OCI-LY7 (cell line): ENCODE measurements at regions not wholly inside any gene's neighbourhood (a gene's known extent, or its start where the extent isn't known, plus 50 kb on each side); places are given as distances from the start of the nearest gene placed in this dataset.

Experiments
- BruUV-seq: library from RNA; stranded (reverse); fragments of 400-500 nt; replicated peaks from 2 replicates; lab custom pipeline; 2021; lab: Mats Ljungman, UMichigan
- CTCF ChIA-PET: fragments of 300-600 bp; sonication (Branson Sonifier 250); formaldehyde crosslinking; loops from one replicate; lab custom pipeline; 2022; ENCODE audit warnings: antibody characterized with exemption; ENCODE audit not compliant: unreplicated experiment; lab: Charles Lee
- POLR2A ChIA-PET: fragments of 300-600 bp; sonication (Branson Sonifier 250); formaldehyde crosslinking; loops from one replicate; lab custom pipeline; 2022; ENCODE audit warnings: antibody characterized with exemption; lab: Charles Lee
- DNase-seq: peaks from one replicate; pipeline ENCODE4 v3.0.0-alpha.2; 2015; ENCODE audit warnings: low spot score
- H2AFZ ChIP-seq: fragments of 200-600 bp; sonication (generic), shearing (Covaris generic); 2 replicates; pipeline ENCODE4 v1.6.1; 2014; ENCODE audit warnings: mild to moderate bottlenecking, antibody characterized with exemption, low read length, moderate library complexity
- H3K27ac ChIP-seq: fragments of 200-600 bp; sonication (generic); 2 replicates; pipeline ENCODE4 v1.5.1; 2014; ENCODE audit warnings: mixed run types, low read depth, mild to moderate bottlenecking, moderate library complexity, low read length, inconsistent platforms; ENCODE audit not compliant: poor library complexity, severe bottlenecking
- H3K36me3 ChIP-seq: fragments of 200-600 bp; sonication (generic); 2 replicates; pipeline ENCODE4 v1.6.1; 2014; ENCODE audit warnings: mild to moderate bottlenecking, antibody characterized with exemption, low read length, moderate library complexity, mixed read lengths; ENCODE audit not compliant: insufficient read depth
- H3K4me1 ChIP-seq: fragments of 200-600 bp; sonication (generic); 2 replicates; pipeline ENCODE4 v1.5.1; 2014; ENCODE audit warnings: mild to moderate bottlenecking, low read length; ENCODE audit not compliant: insufficient read depth, poor library complexity, severe bottlenecking
- H3K4me2 ChIP-seq: fragments of 200-600 bp; sonication (generic); 2 replicates; pipeline ENCODE4 v1.6.1; 2014; ENCODE audit warnings: mild to moderate bottlenecking, low read length
- H3K4me3 ChIP-seq: fragments of 200-600 bp; sonication (generic); 2 replicates; pipeline ENCODE4 v1.5.1; 2014; ENCODE audit warnings: mild to moderate bottlenecking, low read depth, low read length; ENCODE audit not compliant: poor library complexity, severe bottlenecking
- H3K79me2 ChIP-seq: fragments of 200-600 bp; sonication (generic); 2 replicates; pipeline ENCODE4 v1.6.1; 2016; ENCODE audit warnings: low read depth, mild to moderate bottlenecking, low read length, moderate library complexity, mixed read lengths; ENCODE audit not compliant: insufficient read depth
- H3K9me2 ChIP-seq: fragments of 200-600 bp; sonication (generic); 2 replicates; pipeline ENCODE4 v1.6.1; 2016; ENCODE audit warnings: mild to moderate bottlenecking, low read length, mixed read lengths; ENCODE audit not compliant: insufficient read depth
- H3K9me3 ChIP-seq: fragments of 200-600 bp; sonication (generic); 2 replicates; pipeline ENCODE4 v1.6.1; 2014; ENCODE audit warnings: mild to moderate bottlenecking, mixed run types, low read length, mixed read lengths
- H4K20me1 ChIP-seq: fragments of 200-600 bp; sonication (generic); 2 replicates; pipeline ENCODE4 v1.6.1; 2014; ENCODE audit warnings: mild to moderate bottlenecking, antibody characterized with exemption, low read length, moderate library complexity, mixed read lengths; ENCODE audit not compliant: insufficient read depth
- EZH2phosphoT487 ChIP-seq: fragments of 200-600 bp; sonication (generic); IDR thresholded peaks from 2 replicates; pipeline ENCODE4 v1.6.1; 2018; ENCODE audit warnings: low read depth, borderline replicate concordance, mild to moderate bottlenecking, mixed run types, antibody characterized with exemption, low read length, moderate library complexity, mixed read lengths
- intact Hi-C: fragments of 100-400 bp; cut with micrococcal nuclease; formaldehyde crosslinking; loops from one replicate; pipeline ENCODE4 v1.10.0; 2022; ENCODE audit not compliant: unreplicated experiment
- TF ChIP-seq, protein P1 (sequence below): fragments of 200-600 bp; sonication (generic); conservative IDR thresholded peaks from 2 replicates; pipeline ENCODE4 v1.5.1; 2014; ENCODE audit warnings: mild to moderate bottlenecking, antibody characterized with exemption, low read length, moderate library complexity, mixed read lengths

DNA sequence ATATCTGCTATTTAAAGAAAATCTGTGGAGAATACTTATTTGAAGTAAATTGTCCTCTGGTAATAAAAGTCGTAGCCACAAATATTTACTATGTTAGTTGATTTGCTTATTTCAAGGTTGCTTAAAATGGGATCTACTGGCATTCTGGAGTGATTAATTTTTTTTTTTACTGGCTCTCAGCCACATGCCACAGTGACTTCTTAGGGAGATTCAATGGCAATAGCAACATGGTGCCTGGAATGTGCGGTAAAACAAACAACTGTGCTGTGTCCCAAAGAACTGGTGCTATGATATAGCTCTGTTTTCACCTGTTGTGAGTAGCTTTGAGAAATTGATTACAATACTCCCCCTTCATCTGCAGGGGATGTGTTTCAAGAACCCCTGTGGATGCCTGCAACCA lies 324.3 kb downstream of the GPAT3 start:
- no peaks in the 10 kb centered on the region for H3K9me2 ChIP-seq
- CTCF ChIA-PET = no interaction called here
- POLR2A ChIA-PET = no interaction called here
- intact Hi-C loops = no loop called here
- no peak overlapping the region for H2AFZ ChIP-seq
- no peak overlapping the region for H3K4me2 ChIP-seq
- no peaks in the 10 kb centered on the region for H3K9me3 ChIP-seq
- no peaks in the 10 kb centered on the region for H3K4me1 ChIP-seq
- no peak overlapping the region for H3K27ac ChIP-seq
- H3K79me2 ChIP-seq = no peaks in the 10 kb centered on the region
- TF ChIP-seq EZH2phosphoT487 = no peak
- TF ChIP-seq, protein P1, sequence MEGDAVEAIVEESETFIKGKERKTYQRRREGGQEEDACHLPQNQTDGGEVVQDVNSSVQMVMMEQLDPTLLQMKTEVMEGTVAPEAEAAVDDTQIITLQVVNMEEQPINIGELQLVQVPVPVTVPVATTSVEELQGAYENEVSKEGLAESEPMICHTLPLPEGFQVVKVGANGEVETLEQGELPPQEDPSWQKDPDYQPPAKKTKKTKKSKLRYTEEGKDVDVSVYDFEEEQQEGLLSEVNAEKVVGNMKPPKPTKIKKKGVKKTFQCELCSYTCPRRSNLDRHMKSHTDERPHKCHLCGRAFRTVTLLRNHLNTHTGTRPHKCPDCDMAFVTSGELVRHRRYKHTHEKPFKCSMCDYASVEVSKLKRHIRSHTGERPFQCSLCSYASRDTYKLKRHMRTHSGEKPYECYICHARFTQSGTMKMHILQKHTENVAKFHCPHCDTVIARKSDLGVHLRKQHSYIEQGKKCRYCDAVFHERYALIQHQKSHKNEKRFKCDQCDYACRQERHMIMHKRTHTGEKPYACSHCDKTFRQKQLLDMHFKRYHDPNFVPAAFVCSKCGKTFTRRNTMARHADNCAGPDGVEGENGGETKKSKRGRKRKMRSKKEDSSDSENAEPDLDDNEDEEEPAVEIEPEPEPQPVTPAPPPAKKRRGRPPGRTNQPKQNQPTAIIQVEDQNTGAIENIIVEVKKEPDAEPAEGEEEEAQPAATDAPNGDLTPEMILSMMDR = no peak
- DNase-seq = no peak
- no peaks in the 10 kb centered on the region for H4K20me1 ChIP-seq
- H3K36me3 ChIP-seq = no peaks in the 10 kb centered on the region
- no TSS peak for BruUV-seq
- no peak overlapping the region for H3K4me3 ChIP-seq

DNA sequence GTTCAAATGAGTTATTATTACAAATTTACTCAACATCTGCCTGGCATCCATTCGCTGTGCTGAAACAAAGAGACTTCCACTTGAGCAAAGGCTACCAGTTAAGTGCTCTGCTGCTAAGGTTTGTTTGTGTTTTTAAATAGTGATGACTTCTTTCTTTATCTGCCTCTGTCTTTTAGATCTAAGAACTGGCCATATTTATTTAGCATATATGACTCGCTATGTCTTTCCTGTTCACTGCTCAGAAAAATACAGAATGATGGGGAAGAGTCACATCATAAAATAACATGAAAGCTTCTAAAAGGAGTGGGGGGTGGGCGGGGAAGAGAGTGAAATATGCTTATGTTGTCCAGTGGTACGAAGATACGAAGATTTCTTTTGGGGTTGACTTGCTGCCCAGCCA lies 322.2 kb downstream of the GPAT3 start:
- no peaks in the 10 kb centered on the region for H3K36me3 ChIP-seq
- H3K9me2 ChIP-seq = no peaks in the 10 kb centered on the region
- ChIA-PET CTCF (no interaction called here), POLR2A (no interaction called here)
- H3K9me3 ChIP-seq = no peaks in the 10 kb centered on the region
- DNase-seq = no peak
- H3K27ac ChIP-seq = no peak overlapping the region
- no TSS peak for BruUV-seq
- H3K4me3 ChIP-seq = no peak overlapping the region
- no peak overlapping the region for H2AFZ ChIP-seq
- H4K20me1 ChIP-seq = no peaks in the 10 kb centered on the region
- no peaks in the 10 kb centered on the region for H3K4me1 ChIP-seq
- no peaks in the 10 kb centered on the region for H3K79me2 ChIP-seq
- no peak overlapping the region for H3K4me2 ChIP-seq
- intact Hi-C loops = no loop called here
- TF ChIP-seq, protein P1 = no peak
- no peak for TF ChIP-seq EZH2phosphoT487

DNA sequence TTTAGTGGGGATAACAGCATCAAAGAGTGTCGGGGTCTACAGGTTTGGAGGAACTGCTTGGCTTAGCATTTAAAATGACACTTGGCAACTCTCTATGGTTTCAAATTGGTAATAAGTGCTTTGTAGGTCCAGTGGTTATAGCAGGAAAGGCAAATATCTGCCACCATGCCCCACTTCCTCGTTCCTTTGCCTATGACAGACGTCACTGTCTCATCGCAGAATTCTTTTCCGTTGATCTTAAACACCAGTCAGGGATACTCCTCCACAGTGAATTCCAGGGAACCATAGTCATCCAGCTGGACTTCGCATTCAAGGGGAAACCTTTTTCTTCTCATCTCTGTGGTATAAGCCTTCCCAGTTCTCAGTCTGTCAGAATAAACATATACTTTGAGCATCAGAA lies 319.1 kb downstream of the GPAT3 start:
- H3K9me2 ChIP-seq = no peaks in the 10 kb centered on the region
- H3K4me3 ChIP-seq = no peak overlapping the region
- BruUV-seq = no TSS peak
- no peak for TF ChIP-seq EZH2phosphoT487
- TF ChIP-seq, protein P1 = no peak
- no peak overlapping the region for H3K27ac ChIP-seq
- no peaks in the 10 kb centered on the region for H3K36me3 ChIP-seq
- H3K9me3 ChIP-seq = no peaks in the 10 kb centered on the region
- H3K4me2 ChIP-seq = no peak overlapping the region
- intact Hi-C loops = no loop called here
- CTCF ChIA-PET = no interaction called here
- H2AFZ ChIP-seq = no peak overlapping the region
- no peaks in the 10 kb centered on the region for H4K20me1 ChIP-seq
- POLR2A ChIA-PET = no interaction called here
- no peaks in the 10 kb centered on the region for H3K79me2 ChIP-seq
- no peaks in the 10 kb centered on the region for H3K4me1 ChIP-seq
- DNase-seq = no peak
